HPDE6-E6E7 (cell line): ENCODE measurements at regions not wholly inside any gene's neighbourhood (a gene's known extent, or its start where the extent isn't known, plus 50 kb on each side); places are given as distances from the start of the nearest gene placed in this dataset.

Experiments used
- DNase-seq: peaks from one replicate; pipeline ENCODE4 v3.0.0; 2011; ENCODE audit warnings: missing footprints; ENCODE audit errors: extremely low spot score

DNA sequence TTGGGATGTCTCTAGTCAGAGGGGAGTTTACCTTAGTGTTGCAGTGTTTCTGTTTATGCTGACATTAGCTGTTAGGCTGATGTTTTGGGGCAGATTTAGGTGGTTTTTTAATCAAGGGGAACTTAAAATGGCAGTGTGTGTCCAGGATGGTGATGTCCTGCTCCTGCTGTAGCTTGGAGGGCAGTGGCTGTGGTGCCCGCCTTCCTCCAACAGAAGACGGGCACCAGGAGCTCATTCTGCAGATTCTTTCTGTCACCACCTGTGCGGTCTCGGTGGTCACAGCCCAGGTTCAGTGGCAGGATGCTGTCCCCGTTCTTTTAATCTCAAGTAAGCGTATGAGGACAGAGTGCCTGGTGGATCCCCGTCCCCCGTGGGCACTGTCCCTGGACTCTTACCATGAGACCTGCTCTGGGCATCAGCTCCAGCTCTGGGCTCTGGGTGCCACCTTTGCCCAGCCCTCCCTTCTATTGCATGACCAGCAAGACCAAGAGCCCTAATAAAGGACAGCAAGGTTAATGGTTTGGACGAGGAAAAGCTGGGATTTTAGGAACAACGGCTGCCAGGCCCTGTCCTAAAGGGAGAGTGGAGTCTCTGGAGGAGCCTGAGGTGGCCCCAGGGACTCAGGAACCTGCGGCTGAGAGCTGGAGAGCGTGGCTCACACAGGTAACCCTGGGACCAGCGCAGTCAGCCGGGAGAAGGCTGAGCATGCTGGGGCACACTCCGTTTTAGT is 217.3 kb downstream of the ERMARD start:
- DNase-seq = no peak

DNA sequence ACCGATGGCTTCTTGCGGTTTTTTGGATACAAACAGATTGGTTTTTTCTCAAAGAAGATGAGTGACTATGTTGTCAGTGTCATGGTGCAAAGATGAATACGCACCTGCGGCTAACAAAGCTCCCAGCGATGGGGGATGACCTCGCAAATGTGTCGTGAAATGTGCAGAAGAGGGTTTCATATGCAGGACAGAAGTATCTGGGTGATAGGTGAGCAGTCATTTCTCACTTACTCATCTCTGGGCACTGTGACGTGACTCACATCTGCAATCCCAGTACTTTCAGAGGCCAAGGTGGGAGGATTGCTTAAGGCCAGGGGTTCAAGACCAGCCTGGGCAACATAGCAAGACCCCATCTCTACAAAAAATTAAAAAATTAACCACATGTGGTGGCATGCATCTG is 216.3 kb downstream of the ERMARD start:
- DNase-seq = no peak

DNA sequence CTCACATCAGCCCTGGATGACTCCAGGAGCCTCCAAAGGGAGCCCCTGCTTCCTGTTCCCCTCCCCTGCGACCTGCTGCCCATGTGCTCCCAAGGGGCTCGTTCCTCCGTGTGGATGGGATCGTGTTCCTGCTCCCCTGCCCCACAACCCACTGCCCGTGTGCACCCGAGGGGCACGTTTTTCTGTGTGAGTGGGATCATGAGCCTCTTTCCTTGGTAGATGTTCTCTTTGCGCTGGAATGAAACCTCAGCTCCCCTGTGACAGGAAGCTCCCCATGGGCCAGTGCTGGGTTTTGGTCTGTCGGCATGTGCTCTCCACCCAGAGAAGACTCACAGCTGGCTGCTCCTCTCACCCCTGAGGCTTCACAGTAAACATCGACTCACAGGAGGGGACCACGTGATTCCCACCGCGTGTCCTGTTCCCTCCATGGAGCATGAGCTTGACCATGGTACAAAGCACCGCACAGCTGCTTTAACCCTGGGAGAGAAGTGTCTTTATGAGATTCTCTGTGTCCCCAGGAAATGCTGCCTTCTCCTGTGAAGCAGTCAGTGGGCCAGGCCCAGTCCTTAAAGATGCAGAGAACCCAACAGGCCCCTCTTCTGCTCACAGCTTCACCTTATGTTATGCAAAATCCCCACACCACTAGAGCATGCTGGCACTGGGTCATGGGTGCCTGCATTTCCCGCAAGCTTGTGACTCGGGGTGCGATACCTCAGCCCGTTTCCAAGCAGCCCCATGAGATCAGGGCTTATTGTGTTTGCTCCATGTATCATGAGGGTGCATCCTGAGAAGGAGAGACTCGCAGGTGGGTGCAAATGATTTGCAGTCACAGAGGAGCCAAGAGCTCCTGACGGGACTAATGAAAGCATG is 215.1 kb downstream of the ERMARD start:
- no peak for DNase-seq

DNA sequence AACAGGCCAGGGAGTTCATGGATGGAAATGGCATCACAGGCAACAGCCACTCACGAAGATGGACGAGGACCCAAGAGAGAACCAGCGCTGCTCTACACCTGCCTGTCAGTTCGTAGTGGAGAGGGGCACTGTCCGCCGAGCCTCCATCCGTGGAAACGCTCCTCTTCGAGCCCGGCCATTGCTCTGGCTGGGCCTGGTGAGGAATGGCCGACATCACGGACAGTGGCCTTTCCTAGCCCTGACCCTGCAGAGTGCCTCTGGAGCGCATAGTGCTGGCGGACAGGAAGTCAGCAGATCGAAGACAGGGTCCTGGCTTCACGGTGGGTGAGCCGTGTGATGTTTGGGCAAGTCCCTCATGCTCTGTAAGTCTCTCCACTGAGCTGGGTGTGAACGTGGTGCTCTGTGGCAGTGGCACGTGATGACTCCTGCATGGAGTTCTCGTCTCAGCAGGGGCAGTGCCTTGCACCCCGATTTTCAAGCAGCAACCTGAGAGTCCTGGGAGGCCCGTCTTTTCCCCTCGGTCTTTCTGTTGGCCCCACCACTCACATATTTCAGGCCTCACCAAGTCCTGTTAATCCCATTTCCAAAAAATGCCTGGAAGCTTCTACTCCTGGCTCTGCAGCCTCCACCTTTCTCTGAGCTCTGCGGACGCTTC is 214.4 kb downstream of the ERMARD start:
- DNase-seq = no peak

DNA sequence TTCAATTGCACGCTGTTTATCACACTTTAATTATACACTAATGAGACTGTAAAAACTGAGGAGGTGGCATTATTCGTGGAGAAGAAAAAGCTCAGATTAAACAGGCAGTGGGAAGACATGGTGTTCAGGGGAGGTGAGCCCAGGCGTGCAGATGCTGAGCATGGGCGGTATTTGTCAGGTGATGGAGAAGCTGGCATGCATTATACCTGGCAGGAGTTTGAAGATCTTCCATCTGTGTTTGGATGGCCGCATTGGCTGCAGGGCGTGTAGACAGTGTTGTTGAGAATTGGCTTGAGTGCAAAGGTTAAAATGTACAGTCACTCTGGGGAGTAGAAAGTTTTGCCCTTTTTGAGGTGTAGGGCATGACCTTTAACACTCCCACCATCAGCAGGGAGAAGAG is 213.8 kb downstream of the ERMARD start:
- DNase-seq = no peak

DNA sequence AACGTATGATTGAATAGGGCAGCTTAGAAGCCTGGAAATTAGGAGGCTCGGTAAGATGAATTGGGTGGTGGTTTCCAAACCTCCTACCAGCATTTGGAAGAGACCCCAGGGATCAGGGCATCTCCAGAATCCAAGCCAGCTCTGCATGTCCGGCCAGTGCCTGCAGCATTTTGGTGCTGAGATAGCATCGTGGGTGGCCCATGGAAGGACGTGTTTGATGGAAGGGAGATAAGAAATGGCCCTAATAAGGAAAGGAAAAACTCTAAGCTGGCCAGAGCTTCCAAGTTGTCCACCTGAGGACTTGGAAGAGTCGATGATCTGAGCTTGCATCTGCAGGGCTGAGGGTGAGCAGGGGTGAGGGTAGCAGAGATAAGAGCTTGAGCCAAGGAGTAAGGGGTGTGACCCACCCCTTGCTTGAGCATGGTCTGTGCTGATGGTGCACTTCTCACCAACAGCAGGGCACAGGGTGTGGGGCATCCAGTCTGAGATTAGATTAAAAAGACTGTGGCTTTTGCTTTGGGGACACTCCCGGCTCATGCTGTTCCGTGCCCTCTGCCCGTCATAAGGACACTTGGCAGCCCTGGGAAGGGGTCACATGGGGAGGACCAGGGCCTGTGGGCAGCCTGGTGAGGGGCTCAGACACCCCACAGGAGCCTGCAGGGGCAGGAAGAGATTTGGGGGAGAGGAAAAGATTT is 213.2 kb downstream of the ERMARD start:
- no peak for DNase-seq

DNA sequence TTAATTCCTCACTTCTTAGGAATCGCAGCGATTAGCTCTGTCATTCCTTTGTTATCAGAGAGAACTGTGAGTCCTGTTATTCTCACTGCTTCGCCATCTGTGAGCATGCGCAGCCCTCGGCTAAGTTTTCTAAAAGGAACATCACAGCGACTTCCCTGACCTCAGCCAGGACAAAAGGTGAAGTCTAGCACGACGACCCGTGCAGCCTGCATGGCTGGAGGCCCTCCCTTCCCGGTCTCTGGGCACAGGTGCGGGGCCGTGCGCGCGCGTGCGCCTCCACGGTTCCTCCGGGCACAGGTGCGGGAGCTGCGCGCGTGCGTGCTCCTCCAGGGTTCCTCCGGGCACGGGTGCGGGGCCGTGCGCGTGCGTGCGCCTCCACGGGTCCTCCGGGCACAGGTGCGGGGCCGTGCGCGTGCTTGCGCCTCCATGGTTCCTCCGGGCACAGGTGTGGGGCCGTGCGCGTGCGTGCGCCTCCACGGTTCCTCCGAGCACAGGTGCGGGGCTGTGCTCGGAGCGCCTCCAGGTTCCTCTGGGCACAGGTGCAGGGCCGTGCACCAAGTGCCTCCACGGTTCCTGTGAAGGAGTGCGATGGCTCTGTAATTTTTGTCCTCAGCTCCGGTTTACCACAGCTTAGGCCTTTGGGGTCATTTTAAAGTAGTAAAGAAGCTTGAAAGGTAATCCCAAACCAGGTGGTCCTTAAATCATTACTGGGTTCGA is 212.3 kb downstream of the ERMARD start:
- DNase-seq = no peak

DNA sequence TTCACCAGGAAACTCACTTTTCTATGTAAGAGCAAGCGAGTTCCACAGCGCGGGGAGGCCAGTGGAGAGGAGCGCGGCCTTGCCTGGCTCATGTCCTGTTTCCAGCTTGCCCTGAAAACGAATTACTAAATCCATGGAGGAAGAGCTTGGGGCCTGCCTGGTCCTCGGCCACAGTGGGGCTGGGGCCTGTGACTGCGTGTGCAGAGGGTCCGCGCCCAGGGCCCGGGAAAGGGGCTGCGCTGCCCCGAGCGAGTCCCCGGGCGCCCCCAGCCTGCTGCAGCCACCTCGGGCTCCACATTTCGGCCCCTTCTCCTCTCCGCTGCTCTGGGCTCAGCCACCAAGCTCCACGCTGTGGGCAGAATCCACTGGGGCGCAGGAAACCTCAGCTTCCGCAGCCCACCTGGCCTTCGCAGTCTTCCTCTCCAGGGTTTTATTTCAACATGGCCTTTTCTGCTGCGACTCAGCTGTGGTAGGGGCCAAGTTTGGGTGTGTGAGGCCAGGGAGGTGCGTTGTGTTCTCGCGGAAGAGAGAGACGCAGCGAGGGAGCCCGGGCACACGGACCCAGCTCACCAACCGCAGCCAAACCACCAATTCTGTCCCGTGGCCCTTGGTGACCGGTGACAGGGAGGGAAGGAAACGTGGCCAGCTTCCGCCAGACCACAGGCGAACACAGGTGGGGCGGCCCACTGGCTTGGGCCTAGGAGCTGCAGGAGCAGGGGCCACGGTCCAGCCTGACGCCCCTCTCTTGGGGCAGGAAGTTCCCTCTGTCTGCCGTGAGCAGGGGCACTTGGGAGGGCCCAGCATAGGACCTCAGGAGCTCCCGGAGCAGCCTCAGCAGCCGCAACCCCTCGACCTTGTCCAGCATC is 211.4 kb downstream of the ERMARD start:
- DNase-seq = no peak

DNA sequence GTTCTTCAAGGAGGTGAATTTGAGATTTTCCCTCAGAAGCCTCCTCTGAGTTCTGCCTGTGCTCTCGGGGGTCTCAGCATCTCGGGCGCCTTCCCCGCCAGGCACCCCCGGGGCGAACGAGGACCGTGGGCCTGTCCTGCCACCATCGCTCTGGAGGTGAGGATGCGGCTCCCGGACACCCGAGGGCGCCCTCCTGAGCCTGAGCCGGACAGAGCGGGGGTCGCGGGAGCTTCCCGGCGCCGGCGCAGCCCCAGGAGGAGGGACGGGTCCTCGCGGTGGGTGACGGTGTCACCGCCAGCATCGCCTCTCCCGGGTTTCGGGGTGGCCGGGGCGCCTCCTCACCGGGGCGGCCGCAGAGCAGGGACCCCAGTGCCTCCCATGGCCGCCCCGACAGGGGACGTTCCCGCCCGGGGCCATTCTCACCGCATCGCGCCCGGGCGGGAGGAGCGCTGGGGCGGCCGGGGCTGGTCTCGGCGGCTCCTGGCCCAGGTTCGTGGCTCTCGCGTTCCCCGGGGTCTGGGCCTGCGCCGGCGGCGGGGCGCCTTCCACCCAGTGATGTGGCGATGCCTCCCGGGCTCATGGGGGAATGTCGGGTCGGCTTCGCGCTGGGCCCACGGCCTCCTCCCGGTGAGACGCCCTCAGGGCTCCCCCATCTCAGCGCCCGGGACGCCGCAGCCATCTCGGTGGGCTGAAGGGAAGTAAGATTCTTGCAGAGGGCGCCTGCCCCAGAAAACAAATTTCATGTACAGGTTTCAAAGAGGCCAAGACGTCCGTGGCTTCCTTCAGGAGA is 210.5 kb downstream of the ERMARD start:
- DNase-seq = no peak

DNA sequence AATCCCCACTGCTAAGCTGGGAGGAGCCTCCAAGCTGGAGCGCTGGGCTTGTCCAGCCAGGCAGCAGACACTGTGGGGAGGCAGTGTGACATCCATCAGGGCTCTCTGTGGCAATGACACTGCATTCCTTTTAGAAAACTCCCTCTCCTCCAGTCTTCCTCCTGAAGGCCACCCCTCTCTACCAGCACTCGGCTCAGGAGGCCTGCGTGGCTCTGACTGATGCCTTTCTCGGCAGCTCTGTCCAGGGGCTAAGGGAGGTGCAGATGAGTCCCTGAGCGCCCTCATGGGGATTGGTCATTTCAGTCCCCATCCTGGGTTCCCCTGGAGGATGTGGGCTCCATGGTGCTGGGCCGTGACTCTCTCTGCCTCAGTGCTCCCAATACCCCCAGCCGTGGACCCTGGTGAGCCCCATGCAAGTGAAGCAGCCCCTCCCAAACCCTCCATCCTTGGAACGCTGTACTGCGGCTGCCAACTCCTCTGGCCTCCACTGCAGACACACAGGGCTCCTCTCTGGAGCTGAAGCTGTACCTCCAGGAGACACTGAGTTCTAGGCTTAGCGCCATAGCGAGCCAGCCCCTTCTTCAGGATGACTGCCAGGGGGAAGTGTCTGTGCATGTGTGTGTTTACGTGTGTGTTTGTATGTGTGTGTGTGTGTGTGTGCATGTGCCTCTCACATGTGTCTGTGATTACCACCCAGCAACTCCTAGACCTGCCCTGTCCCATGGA is 209.6 kb downstream of the ERMARD start:
- no peak for DNase-seq

DNA sequence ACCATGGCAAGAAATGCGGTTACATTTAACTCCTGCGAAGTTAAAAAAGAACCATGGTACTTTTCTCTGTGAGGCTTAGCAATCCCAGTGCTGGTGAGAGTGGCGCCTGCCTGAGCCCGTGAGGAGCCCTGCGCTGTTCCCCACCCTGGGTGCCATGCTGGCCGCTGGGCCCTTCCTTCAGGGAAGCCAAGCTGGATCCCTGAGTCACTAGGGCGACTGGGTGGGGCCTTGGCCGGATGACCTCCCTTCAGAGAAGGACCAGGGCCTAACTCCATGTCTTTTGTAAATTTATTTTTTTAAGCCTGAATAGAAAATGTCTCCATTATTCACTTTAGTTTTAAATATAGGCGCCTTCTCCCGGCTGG is 209.1 kb downstream of the ERMARD start:
- DNase-seq = no peak

DNA sequence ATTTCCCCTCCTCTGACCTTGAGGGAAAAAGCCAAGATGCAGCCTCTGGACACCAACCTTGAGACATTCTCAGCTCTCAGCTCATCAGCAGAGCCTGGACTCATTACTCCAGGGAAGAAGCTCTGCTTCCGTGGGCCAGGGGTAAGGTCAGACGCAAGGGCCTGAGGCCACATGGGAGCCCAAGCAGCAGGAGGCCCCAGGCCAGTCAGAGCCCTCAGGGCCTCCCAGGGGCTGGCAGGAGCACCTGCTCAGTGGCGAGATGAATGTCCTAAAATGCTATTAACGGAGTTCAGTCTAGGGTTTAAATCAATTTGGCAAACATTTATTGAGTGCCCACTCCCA is 208.6 kb downstream of the ERMARD start:
- DNase-seq = no peak

DNA sequence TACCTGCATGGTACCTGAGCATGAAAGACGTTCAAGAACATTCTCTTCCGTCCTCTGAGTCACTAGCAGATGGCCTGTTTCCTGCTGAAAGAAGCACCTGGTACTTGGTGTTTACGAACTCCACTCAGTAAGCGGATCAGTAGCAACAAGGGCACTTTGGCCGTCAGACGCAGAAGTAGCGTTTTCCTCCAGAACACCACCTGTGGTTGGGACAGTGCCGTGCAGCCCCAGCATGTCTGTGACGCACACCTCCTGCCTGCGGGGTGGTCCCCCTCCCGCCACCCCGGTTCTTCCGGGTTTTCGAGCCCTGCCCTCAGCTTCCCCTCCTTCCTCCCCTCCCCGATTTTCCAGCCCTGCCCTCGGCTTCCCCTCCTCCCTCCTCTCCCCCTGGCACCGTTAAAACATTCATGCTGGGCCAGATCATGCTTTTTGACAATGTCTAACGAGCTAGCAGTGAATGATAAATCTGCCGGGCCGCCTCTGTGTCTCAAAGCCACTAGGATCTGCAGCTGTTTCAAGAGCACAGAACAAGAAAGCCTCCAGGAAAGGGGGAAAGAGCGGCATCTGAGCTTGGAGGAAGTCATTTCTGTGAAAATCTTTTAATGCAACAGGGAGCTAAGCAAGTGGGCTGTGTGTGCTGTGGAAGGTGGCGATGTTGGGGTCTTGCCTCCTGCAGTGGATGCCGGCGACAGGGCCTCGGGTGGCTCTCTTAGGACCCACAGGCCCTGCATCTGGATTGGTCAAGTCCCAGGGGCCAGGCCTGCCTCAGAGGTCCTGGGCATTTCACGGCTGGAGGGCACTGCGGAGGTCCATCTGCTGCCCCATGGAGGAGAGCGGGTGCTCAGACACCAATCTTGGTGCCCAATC is 207.9 kb downstream of the ERMARD start:
- peak; percentile 47 for DNase-seq

DNA sequence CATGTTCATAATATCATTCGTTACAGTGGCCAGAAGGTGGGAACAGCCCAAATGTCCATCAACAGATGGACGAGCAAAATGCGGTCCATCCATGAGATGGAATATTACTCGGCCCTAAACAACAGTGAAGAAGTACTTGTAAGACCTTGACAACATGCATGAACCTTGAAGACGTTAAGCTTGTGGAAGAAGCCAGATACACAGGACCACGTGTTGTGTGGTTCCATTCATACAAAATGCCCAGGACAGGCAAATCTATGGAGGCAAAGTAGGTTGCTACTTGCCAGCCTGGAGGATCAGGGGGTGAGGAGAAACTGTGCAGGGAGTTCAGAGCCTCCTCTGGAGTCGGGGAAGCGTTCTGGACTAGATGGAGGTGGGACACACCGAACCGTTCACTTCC is 207.1 kb downstream of the ERMARD start:
- DNase-seq = no peak

DNA sequence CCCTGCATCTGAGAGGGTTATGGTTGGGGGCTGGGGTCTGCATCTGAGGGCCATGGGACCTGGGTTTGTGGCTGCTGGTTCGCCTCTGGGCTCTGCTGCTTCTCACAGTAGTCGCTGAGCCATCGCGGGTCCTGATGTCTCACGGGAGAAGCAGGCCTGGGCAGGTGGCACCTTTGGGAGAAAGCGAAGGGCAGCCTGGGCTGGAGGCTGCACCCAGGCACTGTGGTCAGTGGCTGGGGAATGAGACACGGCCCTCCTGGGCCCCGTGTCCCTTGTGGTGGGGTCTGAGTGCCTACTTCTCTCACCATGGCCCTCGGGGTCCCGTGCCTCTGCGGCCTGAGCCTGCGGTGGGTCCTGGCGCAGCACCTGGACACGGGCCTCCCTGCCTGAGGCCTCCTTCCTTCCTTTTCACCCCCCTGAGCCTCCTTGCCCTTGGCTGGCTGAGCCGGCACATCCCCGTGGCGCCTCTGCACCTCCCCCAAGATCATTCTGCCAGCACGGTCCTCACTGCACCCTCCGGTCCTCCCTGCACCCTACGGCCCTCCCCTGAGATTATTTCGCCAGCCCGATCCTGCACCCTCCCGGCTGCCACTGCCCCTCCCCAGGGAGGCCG is 206.0 kb downstream of the ERMARD start:
- DNase-seq = no peak

DNA sequence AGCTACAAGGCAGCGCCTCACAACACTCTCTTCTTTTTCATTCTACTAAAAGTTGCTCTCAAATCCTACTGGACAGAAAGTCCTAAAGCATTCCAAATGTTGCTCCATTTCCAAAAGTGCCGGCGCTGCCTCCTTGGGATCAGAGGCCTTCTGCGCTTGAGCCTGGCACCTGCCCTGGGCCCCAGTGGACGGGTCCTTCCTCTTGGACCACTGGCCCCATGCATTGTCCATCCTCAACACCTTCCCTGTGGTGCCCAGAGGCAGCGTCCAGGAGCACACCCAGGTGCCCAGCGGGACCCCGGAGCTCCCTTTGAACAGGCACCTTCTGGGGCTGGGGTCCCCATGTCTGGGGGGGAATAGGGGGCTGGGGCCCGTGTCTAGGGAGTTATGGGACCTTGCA is 205.2 kb downstream of the ERMARD start:
- DNase-seq = no peak

DNA sequence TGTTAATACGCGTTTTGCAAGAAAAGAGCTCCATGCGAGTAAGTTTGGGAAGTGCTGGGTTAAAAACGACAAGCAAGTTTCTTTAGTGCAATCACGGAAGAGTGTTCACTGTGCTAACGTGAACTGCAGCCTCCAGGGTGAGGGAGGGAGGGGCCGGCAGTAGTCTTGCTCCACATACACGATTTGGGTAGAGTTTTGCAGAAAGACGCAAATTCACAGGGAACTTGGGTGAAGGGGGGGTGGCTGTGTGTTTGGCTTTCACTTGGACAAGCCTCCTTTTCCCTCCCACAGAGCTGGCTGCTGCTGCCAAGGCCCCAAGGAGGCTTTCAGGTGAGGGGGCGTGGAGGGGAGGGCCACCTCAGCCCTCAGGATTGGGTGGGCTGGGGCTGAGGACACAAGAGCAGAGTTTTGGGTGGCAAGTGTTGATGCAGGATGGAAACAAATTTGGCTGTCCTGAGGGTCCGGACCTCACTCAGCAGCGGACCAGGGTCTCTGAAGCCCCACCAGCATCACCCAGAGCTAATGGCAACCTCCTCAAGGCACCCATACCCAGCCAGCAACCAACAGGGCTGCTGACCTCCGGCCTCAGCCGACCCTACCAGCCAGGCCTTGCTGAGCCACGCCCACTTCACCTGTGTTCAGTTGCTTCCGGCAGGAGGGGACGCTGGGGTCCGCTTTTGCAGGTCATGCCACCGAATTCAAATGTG is 204.5 kb downstream of the ERMARD start:
- no peak for DNase-seq
